ENCODE measurements at regions not wholly inside any gene's neighbourhood (a gene's known extent, or its start where the extent isn't known, plus 50 kb on each side); places are given as distances from the start of the nearest gene placed in this dataset.
A peak's percentile ranks its signal among the peaks of the same experiment; 100 is the strongest.

DNA sequence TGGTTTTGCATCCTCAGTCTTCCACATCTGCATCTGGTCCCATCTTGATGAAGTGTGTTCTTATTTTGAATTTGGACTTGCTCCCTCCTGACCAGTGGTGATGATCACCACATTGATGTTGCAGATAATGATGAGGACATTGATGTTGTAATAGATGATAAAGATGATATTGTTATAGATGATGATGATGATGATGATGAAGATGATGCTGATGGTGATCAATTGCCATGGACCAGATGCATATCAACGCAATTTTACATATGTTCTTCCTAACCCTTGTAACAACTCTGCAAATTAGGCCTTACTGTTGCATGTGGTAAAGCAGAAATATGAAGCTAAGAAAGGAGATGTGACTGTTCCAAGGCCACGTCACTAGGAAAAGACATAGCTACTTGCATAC is 380.3 kb upstream of the TBX3 start:
- no peak overlapping the region for H3K4me3 ChIP-seq (replicated peaks; ENCODE audit: low read depth, low read length)
- no peak for DNase-seq (ENCODE audit: low read depth)
- TF ChIP-seq, protein P1, sequence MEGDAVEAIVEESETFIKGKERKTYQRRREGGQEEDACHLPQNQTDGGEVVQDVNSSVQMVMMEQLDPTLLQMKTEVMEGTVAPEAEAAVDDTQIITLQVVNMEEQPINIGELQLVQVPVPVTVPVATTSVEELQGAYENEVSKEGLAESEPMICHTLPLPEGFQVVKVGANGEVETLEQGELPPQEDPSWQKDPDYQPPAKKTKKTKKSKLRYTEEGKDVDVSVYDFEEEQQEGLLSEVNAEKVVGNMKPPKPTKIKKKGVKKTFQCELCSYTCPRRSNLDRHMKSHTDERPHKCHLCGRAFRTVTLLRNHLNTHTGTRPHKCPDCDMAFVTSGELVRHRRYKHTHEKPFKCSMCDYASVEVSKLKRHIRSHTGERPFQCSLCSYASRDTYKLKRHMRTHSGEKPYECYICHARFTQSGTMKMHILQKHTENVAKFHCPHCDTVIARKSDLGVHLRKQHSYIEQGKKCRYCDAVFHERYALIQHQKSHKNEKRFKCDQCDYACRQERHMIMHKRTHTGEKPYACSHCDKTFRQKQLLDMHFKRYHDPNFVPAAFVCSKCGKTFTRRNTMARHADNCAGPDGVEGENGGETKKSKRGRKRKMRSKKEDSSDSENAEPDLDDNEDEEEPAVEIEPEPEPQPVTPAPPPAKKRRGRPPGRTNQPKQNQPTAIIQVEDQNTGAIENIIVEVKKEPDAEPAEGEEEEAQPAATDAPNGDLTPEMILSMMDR (IDR thresholded peaks at IDR 0.05; ENCODE audit: low read length, missing control alignments) = no peak

DNA sequence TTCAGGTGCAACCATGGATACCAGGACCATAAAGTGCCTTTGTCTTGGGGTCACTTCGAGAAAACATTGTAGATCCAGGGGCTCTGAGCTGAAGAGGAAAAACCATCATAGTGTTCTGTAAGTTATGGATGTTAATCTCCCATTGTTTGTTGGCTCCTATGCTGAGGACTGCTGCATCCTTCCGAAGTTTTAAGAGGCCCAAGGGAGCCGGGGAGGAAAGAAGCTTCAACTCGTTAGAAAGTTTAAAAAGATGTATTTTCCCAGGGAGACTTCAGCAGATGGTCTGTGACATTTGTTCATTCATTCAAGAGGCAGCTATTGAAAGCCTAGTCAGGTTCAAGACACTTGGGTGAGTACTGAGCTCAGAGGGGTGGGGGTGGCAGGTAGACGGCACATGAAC is 378.8 kb upstream of the TBX3 start:
- no peak for DNase-seq (ENCODE audit: low read depth)
- TF ChIP-seq, protein P1 (IDR thresholded peaks at IDR 0.05; ENCODE audit: low read length, missing control alignments) = no peak
- no peak overlapping the region for H3K4me3 ChIP-seq (replicated peaks; ENCODE audit: low read depth, low read length)

DNA sequence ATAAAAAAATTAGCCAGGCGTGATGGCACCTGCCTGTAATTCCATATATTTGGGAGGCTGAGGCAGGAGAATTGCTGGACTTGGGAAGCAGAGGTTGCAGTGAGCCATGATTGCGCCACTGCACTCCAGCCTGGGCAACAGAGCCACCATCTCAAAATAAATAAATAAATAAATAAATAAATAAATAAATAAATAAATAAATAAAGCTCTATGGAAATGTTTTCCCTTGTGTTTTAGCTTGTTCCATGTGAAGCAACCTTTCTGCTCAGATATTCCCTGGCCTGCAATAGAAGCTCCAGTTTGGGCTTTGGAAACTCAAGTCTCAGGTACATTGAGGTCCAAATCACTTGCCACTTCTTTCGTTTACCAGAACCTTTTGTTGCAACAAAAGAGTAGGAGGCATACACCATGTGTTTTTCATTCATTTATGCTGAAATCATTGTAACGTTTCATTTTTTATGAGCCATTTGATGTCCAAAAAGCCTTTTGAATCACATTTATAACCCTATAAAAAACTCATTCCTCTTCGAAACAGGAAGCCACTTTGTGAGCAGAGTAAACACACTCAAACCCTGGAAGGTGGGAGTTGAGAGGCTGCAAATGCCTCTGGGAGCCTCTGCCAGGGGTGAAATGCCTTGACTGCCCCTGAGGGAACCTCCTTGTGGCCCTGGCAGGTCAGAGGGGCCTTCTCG is 376.6 kb upstream of the TBX3 start:
- TF ChIP-seq, protein P1 (IDR thresholded peaks at IDR 0.05; ENCODE audit: low read length, missing control alignments) = no peak
- H3K4me3 ChIP-seq (replicated peaks; ENCODE audit: low read depth, low read length) = no peak overlapping the region
- no peak for DNase-seq (ENCODE audit: low read depth)

DNA sequence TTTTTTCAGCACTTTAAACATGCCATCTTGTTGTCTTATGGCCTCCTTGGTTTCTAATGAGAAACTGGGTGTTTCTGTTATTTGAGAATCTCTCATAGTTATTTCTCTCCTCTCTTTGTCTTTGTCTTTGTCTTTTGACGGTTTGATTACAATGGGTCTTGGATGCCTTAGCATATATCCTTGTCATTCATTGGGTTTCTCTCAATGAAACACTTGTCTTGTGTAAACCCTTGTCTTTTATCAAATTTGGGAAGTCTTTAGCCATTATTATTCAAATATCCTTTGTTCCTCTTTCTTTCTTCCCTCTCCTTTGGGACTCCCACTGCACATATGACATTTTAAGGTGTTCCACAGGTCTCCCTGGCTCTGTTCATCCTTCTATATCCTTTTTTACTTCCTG is 373.5 kb upstream of the TBX3 start:
- H3K4me3 ChIP-seq (replicated peaks; ENCODE audit: low read depth, low read length) = no peak overlapping the region
- TF ChIP-seq, protein P1 (IDR thresholded peaks at IDR 0.05; ENCODE audit: low read length, missing control alignments) = no peak
- no peak for DNase-seq (ENCODE audit: low read depth)

DNA sequence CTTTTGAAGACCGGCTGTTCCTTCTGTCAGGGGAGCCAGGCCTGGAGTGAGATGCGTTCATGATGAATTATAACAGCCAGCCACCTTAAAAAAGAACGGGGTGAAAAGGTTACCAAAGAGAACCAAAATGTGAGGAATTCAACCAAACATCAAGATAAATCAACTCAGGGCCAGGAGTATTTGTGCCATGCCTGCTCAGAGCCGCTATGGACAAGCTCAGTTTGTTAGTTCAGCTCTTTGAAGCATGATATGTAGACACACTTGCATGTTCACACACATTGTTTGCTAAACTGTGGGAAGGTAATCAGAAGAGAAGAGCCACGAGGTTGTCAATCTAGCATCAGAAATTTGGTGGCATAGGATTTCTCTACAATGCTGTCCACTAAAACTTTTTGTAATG is 367.4 kb upstream of the TBX3 start:
- TF ChIP-seq, protein P1 (IDR thresholded peaks at IDR 0.05; ENCODE audit: low read length, missing control alignments) = no peak
- DNase-seq (ENCODE audit: low read depth) = no peak
- no peak overlapping the region for H3K4me3 ChIP-seq (replicated peaks; ENCODE audit: low read depth, low read length)

DNA sequence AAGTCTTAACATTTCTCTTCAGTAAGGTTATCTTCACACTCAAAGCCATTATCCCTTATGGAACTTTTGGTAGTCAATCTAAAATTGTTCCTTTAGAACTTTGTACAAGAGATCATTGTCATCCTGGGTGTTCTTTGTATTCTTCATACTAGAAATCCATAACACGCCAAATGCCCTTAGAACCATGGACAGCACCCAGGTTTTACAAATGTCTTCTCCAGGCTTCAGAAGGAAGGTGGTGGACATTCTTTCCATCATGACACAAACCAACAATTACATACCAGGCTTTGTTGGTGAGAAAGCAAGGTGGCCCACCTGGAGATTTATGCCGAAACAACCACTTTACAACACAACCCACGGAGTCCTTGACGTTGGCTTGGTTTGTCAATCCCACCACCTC is 365.6 kb upstream of the TBX3 start:
- peak; percentile 40 for DNase-seq (ENCODE audit: low read depth)
- no peak overlapping the region for H3K4me3 ChIP-seq (replicated peaks; ENCODE audit: low read depth, low read length)
- TF ChIP-seq, protein P1 (IDR thresholded peaks at IDR 0.05; ENCODE audit: low read length, missing control alignments) = no peak

DNA sequence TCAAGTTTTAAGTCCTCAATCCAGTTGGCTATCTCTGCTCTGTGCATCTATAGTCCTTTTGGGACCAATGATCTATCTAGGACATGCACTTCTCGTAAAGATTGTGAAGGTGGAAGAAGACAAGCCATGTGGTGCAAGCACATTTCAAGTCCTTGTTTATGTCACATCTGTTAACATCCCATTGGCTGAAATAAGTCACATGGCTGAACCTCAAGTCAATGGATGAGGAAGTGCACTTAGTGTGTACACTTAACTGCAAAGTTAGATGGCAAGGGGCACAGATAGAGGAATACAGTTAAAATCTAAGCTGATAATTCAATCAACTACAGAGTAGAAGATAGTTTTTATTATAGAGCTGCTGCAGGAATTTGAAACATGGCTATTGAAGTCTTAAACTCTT is 362.8 kb upstream of the TBX3 start:
- TF ChIP-seq, protein P1 (IDR thresholded peaks at IDR 0.05; ENCODE audit: low read length, missing control alignments) = no peak
- DNase-seq (ENCODE audit: low read depth) = no peak
- no peak overlapping the region for H3K4me3 ChIP-seq (replicated peaks; ENCODE audit: low read depth, low read length)
